ENCODE measurements at regions not wholly inside any gene's neighbourhood (a gene's known extent, or its start where the extent isn't known, plus 50 kb on each side); places are given as distances from the start of the nearest gene placed in this dataset.
"Not testable (repeated sequence)": the region's sequence is repeated elsewhere in the genome, so short reads cannot be mapped to it uniquely, and the experiment has no call there.

- H3K4me1 ChIP-seq (ENCODE audit: insufficient read depth, low read length): no peaks in the 10 kb centered on the region
- no peak for DNase-seq (ENCODE audit: insufficient read length, low spot score, missing footprints)
- no peaks in the 10 kb centered on the region for H3K79me2 ChIP-seq (ENCODE audit: insufficient read depth, low read length)
- H3K9me3 ChIP-seq (ENCODE audit: low read depth, low read length): no peaks in the 10 kb centered on the region
- no peak overlapping the region for H2AFZ ChIP-seq (ENCODE audit: low read length)
- no peaks in the 10 kb centered on the region for H4K20me1 ChIP-seq (ENCODE audit: insufficient read depth, low read length)
- TF ChIP-seq, protein P1, sequence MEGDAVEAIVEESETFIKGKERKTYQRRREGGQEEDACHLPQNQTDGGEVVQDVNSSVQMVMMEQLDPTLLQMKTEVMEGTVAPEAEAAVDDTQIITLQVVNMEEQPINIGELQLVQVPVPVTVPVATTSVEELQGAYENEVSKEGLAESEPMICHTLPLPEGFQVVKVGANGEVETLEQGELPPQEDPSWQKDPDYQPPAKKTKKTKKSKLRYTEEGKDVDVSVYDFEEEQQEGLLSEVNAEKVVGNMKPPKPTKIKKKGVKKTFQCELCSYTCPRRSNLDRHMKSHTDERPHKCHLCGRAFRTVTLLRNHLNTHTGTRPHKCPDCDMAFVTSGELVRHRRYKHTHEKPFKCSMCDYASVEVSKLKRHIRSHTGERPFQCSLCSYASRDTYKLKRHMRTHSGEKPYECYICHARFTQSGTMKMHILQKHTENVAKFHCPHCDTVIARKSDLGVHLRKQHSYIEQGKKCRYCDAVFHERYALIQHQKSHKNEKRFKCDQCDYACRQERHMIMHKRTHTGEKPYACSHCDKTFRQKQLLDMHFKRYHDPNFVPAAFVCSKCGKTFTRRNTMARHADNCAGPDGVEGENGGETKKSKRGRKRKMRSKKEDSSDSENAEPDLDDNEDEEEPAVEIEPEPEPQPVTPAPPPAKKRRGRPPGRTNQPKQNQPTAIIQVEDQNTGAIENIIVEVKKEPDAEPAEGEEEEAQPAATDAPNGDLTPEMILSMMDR (IDR thresholded peaks at IDR 0.05; ENCODE audit: extremely low read depth, low read depth, low read length): no peak
- H3K4me3 ChIP-seq (ENCODE audit: insufficient read depth, low read length): no peak overlapping the region
- no peaks in the 10 kb centered on the region for H3K27me3 ChIP-seq (ENCODE audit: insufficient read depth, low read length)
- no peak overlapping the region for H3K4me2 ChIP-seq (ENCODE audit: insufficient read depth, low read length)
- no peaks in the 10 kb centered on the region for H3K36me3 ChIP-seq (ENCODE audit: insufficient read depth, low read length)
- H3K27ac ChIP-seq (ENCODE audit: low read depth, low read length): no peak overlapping the region
Observed at GRCh38 chr2:176892676-176893226, 319.8 kb upstream of the HNRNPA3 start.

DNA sequence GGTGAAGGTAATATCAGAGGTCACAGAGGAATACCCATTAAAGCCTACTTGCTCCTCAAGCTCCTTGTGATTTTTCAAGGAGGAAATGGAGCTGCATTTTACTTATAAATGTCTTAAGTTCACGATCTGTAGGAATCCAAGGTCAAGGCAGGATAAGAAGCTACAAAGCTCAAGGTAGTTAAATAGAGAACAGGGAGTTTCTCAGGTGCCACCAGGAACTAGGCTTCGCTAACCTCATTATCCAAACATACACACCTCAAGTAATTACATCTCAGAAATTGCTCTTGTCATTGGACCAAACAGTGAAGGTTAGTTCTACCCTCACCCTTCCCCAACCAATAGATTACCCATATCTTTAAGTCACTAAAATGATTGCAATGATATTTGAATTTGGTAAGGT lies 317.4 kb upstream of the HNRNPA3 start:
- Histone ChIP-seq H3K79me2 (ENCODE audit: insufficient read depth, low read length) (no peaks in the 10 kb centered on the region), H3K4me3 (ENCODE audit: insufficient read depth, low read length) (no peak overlapping the region), H3K27ac (ENCODE audit: low read depth, low read length) (no peak overlapping the region), H2AFZ (ENCODE audit: low read length) (no peak overlapping the region), H4K20me1 (ENCODE audit: insufficient read depth, low read length) (no peaks in the 10 kb centered on the region), H3K27me3 (ENCODE audit: insufficient read depth, low read length) (no peaks in the 10 kb centered on the region), H3K36me3 (ENCODE audit: insufficient read depth, low read length) (no peaks in the 10 kb centered on the region), H3K9me3 (ENCODE audit: low read depth, low read length) (no peaks in the 10 kb centered on the region), H3K4me1 (ENCODE audit: insufficient read depth, low read length) (no peaks in the 10 kb centered on the region), H3K4me2 (ENCODE audit: insufficient read depth, low read length) (no peak overlapping the region)
- TF ChIP-seq, protein P1 (IDR thresholded peaks at IDR 0.05; ENCODE audit: extremely low read depth, low read depth, low read length): no peak
- no peak for DNase-seq (ENCODE audit: insufficient read length, low spot score, missing footprints)

DNA sequence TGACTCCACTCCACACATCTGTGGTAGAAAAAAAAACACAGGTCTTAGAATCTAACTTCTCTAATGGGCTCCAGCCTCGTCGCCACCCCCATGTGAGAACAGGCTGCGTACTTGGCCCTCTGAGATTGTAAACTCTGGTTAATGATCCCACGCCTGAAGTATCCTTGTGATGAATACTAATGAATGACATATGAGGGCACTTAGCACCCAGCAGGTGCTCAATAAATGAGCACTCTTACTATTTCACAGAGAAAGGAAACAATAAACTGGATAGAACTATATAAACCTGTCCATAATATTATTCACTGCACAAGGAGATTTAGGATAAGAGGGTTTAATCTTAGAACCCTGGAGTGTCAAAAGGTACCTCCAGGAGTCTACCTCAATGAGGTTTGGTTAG lies 310.1 kb upstream of the HNRNPA3 start:
- no peaks in the 10 kb centered on the region for H3K27me3 ChIP-seq (ENCODE audit: insufficient read depth, low read length)
- H3K4me1 ChIP-seq (ENCODE audit: insufficient read depth, low read length): no peaks in the 10 kb centered on the region
- no peaks in the 10 kb centered on the region for H4K20me1 ChIP-seq (ENCODE audit: insufficient read depth, low read length)
- no peak overlapping the region for H3K4me3 ChIP-seq (ENCODE audit: insufficient read depth, low read length)
- no peaks in the 10 kb centered on the region for H3K36me3 ChIP-seq (ENCODE audit: insufficient read depth, low read length)
- no peak overlapping the region for H3K4me2 ChIP-seq (ENCODE audit: insufficient read depth, low read length)
- no peak for DNase-seq (ENCODE audit: insufficient read length, low spot score, missing footprints)
- H3K79me2 ChIP-seq (ENCODE audit: insufficient read depth, low read length): no peaks in the 10 kb centered on the region
- no peaks in the 10 kb centered on the region for H3K9me3 ChIP-seq (ENCODE audit: low read depth, low read length)
- no peak overlapping the region for H3K27ac ChIP-seq (ENCODE audit: low read depth, low read length)
- no peak overlapping the region for H2AFZ ChIP-seq (ENCODE audit: low read length)
- TF ChIP-seq, protein P1 (IDR thresholded peaks at IDR 0.05; ENCODE audit: extremely low read depth, low read depth, low read length): no peak

GRCh38 chr2:176904053-176904452 lies 308.5 kb upstream of the HNRNPA3 start:
- DNase-seq (ENCODE audit: insufficient read length, low spot score, missing footprints); H3K79me2 ChIP-seq (ENCODE audit: insufficient read depth, low read length); H3K4me2 ChIP-seq (ENCODE audit: insufficient read depth, low read length); H3K9me3 ChIP-seq (ENCODE audit: low read depth, low read length); H2AFZ ChIP-seq (ENCODE audit: low read length); H3K27ac ChIP-seq (ENCODE audit: low read depth, low read length); H3K4me3 ChIP-seq (ENCODE audit: insufficient read depth, low read length); H3K27me3 ChIP-seq (ENCODE audit: insufficient read depth, low read length); H4K20me1 ChIP-seq (ENCODE audit: insufficient read depth, low read length); H3K36me3 ChIP-seq (ENCODE audit: insufficient read depth, low read length); H3K4me1 ChIP-seq (ENCODE audit: insufficient read depth, low read length): not testable (repeated sequence)
